NCI-H2029 (cell line): ENCODE measurements at regions not wholly inside any gene's neighbourhood (a gene's known extent, or its start where the extent isn't known, plus 50 kb on each side); places are given as distances from the start of the nearest gene placed in this dataset.

ENCODE experiments used
- DNase-seq: peaks from one replicate; lab custom pipeline; 2025; lab: John Stamatoyannopoulos, UW

DNA sequence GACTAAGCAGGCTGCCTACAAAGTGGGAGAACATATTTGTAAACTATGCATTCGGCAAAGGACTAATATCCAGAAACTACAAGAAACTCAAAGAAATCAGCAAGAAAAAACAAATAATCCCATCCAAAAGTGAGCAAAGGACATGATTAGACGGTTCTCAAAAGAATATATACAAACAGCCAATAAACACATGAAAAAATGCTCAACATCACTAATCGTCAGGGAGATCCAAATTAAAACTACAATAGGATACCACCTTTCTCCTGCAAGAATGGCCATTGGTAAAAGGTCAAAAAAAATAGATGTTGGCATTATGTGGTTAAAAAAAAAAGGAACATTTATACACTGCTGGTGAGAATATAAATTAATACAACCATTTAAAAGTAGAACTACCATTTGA, 259.6 kb upstream of the SLITRK3 start:
- DNase-seq, result no peak

DNA sequence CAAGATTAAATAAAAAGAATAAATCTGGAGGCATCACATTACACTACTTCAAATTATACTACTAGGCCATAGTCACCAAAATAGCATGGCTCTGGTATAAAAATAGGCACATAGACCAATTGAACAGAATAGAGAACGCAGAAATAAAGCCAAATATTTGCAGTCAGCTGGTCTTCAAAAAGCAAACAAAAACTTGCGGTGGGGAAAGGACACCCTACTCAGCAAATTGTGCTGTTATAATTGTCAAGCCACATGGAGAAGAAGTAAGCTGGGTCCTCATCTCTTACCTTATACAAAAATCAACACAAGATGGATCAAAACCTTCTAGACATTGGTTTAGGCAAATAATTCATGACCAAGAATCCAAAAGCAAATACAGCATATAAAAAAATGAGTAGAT, 259.2 kb upstream of the SLITRK3 start:
- no peak for DNase-seq

DNA sequence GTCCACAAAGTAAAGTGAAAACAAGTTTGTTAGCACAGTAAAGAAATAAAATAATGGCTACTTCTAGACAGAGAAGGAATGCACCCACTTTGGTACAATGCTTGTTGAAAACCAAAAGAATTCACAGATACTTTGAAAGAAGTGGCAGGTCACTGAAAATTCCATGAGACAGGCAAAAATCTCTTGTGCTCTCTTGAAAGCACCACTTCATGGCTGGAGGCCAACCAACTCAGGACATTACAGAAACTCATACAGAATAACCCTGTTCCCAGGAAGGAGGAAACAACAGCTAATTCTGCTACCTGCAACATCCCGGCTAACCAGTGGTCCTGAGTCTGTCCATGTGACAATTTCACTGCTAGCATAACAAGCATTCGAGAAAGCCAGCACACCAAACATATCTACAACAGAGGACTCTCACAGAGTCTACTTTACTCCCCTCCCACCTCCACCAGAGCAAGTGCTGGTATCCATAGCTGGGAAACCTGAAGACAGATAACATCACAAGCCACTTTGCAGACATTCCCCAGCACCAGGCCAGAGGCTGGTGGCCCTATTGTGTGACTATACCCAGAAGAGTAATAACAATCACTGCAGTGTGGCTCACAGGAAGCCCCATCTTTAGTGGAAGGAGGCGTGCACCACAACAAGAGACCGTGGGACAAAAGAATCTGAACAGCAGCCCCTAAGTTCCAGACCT, 255.3 kb upstream of the SLITRK3 start:
- DNase-seq, result no peak

DNA sequence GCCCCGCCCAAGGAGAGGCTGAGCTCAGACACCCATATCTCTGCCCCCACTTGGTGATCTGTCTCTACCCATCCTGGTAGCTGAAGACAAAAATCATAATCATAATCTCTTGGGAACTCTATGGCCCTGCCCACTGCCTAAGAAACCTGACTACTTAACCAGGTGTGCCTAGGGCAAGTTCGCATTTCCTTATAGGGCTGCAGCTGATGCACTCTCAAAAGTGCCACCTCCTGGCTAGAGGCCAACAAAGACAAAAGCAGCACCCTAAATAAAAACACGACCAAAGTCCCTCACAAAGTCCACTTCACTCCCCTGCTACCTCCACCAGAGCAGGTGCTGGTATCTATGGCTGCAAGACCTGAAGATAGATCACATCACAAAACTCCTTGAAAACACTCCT, 250.4 kb upstream of the SLITRK3 start:
- DNase-seq, result no peak

DNA sequence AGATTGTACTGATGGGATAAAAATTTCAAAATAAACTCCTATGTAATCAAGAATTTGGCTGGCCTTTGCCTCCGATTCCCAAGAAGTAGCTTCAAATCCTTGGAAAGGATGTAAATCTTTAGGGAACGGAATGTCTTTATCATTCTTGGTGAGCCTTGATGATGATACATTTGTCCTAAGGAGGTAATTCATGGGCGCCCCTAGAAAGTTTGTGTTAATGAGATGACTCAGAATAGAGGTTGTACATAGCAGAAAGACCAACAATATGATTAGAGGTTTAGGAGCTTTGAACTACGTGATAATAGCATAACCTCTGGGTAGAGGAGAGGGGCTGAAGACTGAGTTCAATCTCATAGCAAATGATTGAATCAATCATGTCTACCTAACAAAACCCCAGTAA, 248.6 kb upstream of the SLITRK3 start:
- no peak for DNase-seq

DNA sequence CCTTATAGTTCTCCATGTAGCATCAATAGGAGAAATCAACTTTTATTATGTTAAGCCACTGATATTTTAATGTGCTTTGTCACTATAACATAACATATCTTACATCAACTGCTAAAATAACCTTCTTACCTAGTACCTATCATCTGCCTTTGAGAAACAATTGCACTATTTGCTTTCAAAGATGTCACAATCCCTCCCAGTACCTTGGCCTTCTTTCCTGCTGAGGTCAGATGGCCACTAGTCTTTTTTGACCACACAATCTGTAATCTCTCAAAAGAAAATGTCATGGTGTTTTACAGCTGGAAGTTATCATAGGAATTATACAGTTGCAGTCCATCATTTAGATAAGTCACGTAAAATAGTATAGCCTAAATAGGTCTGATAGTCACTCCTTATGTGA, 247.5 kb upstream of the SLITRK3 start:
- no peak for DNase-seq

DNA sequence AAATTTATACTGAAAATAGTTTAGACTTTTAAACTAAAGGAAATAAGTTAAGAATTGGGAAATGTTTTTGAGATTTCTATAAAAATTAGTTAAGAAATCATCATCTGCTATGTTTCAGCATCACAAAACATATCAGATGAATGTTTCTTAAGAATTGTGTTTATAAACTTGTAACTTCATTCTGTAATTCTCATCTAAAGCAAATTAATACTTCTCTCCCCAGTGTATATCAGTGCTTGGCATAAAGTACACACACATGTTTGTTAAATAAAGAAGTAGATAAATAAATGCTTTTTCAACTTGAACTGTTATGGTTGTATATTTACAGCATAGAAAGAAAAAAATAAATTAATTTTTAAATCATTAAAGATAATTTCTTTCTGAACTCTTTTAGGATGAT, 245.9 kb upstream of the SLITRK3 start:
- no peak for DNase-seq

DNA sequence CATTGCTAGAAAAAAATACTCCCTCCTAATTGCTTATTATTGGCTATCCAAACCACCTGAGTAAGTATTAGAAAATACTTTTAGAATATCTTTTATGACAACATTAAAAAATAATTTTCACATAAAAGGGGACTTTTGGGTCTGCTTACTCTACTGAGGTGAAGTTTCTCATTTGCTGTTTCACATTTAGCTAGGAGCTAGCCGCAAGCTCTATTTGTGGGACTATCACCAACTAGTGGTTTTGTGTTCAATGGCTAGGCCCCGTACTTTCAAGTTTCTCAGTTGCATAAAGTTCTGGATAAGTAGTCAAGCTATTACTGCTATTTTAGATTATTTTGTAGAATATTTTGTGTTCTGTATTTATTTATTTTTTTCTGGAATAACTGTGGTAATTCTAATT, 244.2 kb upstream of the SLITRK3 start:
- DNase-seq, result no peak

DNA sequence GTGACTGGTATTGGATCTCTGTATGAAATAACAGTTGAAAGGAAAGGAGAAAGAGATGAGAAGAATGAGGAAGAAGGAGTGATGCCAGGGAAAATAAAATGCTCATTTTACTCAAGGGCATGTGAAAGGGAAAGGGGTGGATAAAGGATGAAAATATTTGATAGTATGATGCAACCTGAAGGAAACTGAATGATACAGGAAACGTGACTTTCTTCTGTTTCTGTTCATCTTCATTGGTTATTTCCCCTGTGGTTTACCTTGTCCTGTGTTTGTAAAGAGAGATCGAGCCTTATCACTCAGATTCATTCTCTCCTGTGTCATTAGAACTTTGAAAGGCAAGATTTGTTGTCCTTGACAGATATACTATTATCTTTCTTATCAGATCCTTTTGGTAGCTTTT, 243.6 kb upstream of the SLITRK3 start:
- no peak for DNase-seq

DNA sequence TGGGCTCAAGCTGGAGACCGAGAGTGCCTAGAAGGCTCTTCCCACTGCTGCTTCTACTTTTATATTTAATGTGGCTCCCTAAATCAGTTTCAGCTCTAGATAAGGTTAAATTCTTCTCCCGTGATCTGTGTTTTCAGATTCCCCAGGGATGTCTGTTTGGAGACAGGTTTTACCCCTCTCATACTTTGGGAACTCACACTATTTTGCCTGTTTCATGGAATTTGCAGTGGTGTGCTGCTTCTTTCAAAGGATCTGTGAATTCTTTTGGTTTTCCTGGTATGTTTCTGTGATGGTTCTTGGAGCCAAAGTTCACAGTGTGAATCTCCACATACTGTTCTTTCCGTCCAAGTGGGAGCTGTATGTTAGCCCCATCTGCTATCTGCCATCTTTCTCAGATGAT, 238.3 kb upstream of the SLITRK3 start:
- DNase-seq, result no peak

DNA sequence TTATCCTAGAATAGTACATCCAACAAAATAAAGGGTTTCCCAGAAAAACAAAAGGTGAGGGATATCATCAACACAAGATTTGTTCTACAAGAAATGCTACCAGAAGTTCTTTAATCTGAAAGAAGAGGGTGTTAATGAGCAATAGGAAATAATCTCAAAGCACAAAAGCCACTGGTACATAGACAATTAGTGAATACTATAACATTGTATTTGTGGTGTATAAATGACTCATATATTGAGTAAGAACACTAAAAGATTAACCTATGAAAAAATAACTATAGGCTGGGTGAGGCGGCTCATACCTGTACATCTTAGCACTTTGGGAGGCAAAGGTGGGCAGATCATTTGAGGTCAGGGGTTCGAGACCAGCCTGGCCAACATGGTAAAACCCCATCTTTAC, 210.2 kb upstream of the SLITRK3 start:
- DNase-seq, result no peak

DNA sequence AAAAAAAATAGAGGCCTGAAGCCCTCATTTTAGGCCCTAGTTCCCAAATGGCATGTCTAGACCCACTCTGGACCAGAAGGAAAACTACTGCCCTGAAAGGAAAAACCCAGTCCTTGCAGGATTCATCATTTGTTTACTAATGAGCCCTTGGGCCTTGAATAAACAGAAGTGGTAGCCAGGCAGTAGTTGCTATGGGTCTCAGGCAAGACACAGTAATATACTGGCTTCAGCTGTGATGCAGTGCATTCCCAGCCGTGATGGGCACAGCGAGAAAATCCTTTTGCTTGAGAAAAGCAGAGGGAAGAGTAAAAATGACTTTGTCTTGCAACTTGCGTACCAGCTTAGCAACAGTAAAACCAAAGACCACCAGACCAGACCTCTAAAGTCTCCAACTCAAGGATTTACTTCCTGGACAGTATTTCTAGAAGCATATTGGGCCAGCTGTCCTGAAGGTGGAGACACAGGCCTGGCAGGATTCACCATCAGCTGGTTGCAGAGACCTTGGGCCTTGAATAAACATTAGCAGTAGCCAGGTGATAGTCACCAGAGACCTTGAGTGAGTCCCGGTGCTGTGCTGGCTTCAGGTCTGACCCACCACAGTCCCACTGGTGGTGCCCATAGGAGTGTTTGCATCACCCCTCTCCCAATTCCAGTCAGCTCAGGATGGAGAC, 208.3 kb upstream of the SLITRK3 start:
- peak; percentile 2 for DNase-seq

DNA sequence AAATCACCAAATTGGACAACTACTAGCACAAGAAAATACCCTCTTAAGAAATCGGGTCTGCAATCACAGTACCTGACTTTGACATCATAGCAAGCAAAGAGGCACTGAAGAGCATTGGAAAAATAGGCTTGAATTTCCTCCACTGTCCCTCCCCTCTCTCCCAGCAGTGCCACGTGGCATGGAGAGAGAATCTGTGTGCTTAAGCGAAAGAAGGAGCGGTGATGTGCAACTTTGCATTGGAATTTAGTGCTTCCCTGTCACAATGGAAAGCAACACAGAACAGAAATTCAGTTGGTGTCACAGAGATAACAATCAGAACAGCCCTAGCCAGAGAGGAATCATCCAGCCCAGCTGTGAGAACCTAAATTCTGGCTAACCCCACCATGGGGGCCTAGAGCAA, 207.5 kb upstream of the SLITRK3 start:
- DNase-seq, result no peak

DNA sequence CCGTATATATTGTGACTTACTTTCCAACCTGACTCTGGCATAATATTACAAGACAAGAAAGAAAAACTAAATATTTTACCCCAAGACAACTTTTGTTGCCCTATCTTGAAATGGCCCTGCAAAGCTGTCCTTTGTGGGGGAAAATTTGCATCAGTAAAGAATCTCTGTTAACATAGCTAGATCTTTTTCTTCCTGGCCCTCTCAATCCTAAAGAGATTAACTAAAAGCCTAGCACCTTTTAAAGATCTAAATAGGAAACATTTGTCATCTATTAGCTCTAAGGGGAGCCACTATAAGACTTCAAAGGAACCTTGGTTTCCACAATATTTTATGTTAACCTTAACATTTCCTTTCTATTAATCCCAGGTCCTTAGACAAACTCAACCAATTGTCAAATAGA, 199.0 kb upstream of the SLITRK3 start:
- DNase-seq, result no peak

DNA sequence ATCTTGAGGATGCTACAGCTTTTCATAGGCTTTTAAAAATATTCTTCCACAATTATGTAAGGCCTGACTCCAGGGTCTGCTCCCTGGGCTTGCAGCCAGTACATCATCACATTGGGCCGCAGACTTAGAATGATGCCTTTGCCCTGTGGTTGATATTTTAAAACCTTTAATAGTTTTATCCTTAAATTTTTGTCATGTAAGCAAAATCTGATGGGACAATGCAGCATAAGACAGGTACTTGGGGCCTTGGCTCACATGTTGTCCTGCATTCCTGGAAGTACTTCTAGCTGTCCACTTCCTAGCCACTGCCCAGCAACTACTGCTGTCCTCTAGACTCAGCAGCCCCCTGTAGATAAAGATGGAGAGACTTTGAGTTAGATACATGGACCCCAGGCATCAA, 197.3 kb upstream of the SLITRK3 start:
- no peak for DNase-seq

DNA sequence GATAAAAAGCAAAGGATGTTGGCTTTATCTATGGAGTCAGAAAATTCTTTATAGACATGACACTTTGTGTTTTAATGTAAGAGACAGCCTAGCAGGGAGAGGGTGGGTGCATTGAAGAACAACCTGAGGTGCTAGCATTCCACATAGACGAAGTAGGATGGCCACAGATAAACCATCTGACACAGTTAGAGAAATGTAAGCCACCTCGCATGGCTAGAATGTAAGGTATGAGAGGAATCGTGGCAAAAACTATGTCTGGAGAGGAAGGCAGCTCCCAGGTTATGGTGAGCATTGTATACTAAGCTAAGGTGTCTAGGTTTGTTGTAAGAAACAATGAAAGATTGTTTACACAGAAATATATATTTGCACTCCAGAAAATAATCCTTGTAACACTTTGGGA, 194.0 kb upstream of the SLITRK3 start:
- no peak for DNase-seq

DNA sequence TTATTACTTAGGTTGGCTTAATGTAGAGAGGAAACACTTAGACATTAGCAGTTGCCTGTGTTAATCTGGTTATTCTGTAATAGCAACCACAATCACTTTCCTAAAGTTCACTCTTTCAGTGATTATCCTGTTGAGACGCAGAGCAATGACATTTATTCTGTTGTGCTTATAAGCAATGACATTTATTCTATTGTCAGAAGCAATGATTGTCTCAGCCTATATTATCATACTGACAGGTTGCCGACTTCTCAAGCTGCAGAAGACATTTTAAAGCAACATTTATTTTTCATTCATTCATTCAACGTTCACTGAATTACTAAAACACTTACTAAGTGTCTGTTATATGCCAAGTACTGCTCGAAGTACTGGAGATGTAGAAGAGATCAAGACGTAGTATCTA, 193.5 kb upstream of the SLITRK3 start:
- no peak for DNase-seq

DNA sequence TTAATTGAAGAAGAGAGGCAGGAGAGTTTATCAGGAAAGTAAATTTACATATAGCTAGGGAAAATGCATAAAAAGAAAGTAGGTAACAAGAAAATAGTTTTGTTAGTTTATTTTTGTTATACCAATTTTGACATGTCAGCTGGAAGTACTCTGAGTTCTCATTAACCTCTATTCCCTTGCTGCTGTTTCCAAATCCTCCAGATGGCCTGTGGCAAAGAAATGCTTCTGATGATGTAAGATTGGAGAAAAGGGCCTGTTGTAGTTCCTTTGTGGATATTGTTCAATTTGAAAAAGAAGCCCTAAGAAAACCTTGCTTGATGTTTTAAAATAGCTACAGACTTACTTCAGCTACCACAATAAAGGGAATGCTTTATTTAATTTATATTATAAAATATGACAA, 192.9 kb upstream of the SLITRK3 start:
- no peak for DNase-seq

DNA sequence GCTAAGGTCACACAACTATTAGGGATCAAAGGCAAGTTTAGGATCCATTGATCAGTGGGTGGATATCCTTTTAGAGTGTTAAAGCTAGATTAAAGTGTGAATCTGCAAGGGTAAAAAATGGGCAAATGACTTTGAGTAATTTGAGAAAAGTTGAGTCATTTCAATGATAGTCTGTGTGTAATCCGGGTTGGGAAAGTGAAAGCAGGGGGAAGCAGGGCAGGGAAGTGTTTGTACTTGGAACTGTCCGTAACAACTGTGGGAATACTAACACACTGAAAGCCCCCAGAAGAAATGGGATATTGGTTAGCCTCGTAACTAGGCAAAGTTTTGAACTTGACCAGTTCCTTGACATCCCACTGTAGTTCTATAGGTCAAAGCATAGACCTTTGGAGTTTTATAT, 187.2 kb upstream of the SLITRK3 start:
- no peak for DNase-seq

DNA sequence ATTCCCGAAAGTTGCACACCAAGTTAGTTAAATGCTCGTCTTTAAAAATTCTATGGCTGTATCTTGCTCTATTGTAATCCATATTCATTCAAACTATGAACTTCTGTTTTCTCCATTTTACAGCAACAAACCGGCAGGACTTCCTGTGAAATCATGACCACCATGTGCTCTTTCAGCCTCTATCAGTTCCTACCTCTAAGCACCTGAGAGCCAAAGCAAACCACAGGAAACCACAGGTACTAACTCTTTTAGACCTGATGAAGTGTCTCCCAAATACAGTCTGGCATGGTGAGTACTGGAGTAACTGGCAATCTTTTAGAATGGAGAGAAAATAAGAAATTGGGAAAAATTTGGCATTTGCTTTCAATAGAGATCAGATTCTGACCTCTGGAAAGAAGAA, 186.5 kb upstream of the SLITRK3 start:
- DNase-seq, result no peak

DNA sequence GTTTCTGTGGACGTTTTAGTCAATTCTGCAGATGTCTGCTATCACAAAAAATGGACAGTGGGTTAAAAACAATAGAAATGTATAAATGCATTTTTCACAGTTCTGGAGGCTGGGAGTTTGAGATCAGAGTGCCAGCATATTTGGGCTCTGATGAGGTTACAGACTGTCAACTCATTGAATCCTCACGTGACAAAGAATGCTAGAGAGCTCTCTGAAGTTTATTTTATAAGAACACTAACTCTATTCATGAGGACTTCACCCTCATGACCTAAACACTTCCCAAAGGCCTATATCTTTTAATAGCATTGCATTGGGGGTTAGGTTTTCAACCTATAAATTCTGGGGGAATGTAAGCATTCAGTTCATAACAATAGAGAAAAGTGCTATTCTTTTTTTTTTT, 182.6 kb upstream of the SLITRK3 start:
- DNase-seq, result no peak

DNA sequence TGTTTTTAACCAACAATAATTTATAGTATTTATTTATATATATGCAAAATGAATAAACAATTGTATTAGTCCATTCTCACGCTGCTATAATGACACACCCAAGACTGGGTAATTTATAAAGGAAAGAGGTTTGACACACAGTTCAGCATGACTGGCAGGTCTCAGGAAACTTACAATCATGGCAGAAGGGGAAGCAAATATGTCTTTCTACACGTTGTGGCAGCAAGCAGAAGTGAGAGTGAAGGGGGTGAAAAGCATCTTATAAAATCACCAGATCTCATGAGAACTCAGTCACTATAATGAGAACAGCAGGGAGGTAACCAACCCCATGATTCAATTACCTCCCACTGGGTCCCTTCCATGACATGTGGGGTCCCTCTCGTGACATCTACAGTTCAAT, 162.8 kb upstream of the SLITRK3 start:
- DNase-seq, result no peak

DNA sequence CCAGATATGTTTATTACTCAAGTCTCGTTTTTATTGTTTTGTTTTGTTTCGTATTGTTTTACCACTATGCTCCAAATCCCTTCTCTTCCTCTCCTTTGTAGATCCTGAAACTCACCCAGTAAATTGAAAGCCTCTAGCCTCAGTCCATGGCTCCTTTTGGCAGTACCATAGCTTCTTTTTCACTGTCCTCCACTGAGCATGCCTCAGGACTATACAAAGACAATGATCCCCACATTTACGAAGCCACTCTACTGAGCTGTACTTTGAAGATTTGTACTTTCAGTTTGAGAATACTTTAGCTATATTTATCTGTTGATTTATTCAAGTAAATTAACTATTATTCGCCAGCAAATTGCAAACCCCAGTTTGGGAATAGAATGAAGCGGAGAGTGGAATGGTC, 159.1 kb upstream of the SLITRK3 start:
- no peak for DNase-seq

DNA sequence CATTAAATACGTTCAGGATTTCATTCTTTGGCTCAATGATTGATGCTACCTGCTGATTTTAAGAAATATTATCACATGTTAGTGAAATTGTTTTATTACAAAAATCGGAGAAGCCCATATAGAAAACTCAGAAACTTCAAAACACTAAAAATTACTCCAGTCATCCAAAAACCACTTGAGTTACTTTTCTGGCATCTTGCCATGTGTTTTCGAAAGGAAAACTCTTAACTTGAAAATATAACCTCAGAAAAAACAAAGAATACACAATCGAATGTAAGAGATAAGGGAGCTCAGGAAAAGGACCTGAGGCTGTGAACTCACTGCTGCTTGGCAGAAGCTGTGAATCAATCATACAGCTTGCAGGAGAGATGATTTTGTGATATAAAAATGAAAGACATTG, 151.3 kb upstream of the SLITRK3 start:
- DNase-seq, result no peak
